ENCODE measurements at regions not wholly inside any gene's neighbourhood (a gene's known extent, or its start where the extent isn't known, plus 50 kb on each side); places are given as distances from the start of the nearest gene placed in this dataset.
A peak's percentile ranks its signal among the peaks of the same experiment; 100 is the strongest.
"Not testable (repeated sequence)": the region's sequence is repeated elsewhere in the genome, so short reads cannot be mapped to it uniquely, and the experiment has no call there.

- Histone ChIP-seq H3K79me2 (ENCODE audit: control insufficient read depth, insufficient read depth, low read length, poor library complexity) (no peaks in the 10 kb centered on the region), H3K27ac (ENCODE audit: low read depth, low read length) (no peak overlapping the region), H2BK12ac (ENCODE audit: low read length) (no peak overlapping the region), H3K9me3 (ENCODE audit: insufficient read depth, low read depth, low read length) (no peaks in the 10 kb centered on the region), H3K9ac (ENCODE audit: low read length) (no peak overlapping the region), H3K14ac (ENCODE audit: low read length) (no peak overlapping the region), H3K23ac (ENCODE audit: low read length) (no peak overlapping the region), H3K18ac (ENCODE audit: low read length) (no peak overlapping the region), H3K4me1 (ENCODE audit: control insufficient read depth in 1 of 2, insufficient read depth in 2 of 2, low read length in 2 of 2) (peaks cover 2% of the 10 kb centered on the region in 2 experiments), H2BK5ac (ENCODE audit: low read depth, low read length, poor library complexity) (peak overlapping the region; percentile 40), H2AFZ (ENCODE audit: insufficient read depth, low read length, poor library complexity) (no peak overlapping the region), H2AK5ac (ENCODE audit: low read length) (no peak overlapping the region), H2BK120ac (ENCODE audit: insufficient read depth, low read length, poor library complexity) (no peak overlapping the region), H3K27me3 (ENCODE audit: insufficient read depth, low read length) (no peaks in the 10 kb centered on the region), H3K36me3 (ENCODE audit: control insufficient read depth in 1 of 2, insufficient read depth in 2 of 2, low read length in 2 of 2) (no peaks in the 10 kb centered on the region), H3K4me2 (ENCODE audit: low read length) (no peak overlapping the region), H4K12ac (ENCODE audit: low read depth, low read length) (no peak overlapping the region), H3K79me1 (ENCODE audit: low read length) (no peaks in the 10 kb centered on the region), H4K8ac (ENCODE audit: low read depth, low read length) (peak overlapping the region; percentile 28), H3K4ac (ENCODE audit: low read depth, low read length) (no peak overlapping the region), H4K91ac (ENCODE audit: low read depth, low read length) (peak overlapping the region; percentile 6), H3K4me3 (ENCODE audit: low read depth, low read length) (no peak overlapping the region)
- DNase-seq, result no peak
- no CpG with 5 or more reads among the region's 3 CpGs for WGBS (ENCODE audit: extremely low coverage, insufficient coverage, insufficient read length)
Observed at GRCh38 chr14:71563492-71564153, 368.6 kb upstream of the RGS6 start.

DNA sequence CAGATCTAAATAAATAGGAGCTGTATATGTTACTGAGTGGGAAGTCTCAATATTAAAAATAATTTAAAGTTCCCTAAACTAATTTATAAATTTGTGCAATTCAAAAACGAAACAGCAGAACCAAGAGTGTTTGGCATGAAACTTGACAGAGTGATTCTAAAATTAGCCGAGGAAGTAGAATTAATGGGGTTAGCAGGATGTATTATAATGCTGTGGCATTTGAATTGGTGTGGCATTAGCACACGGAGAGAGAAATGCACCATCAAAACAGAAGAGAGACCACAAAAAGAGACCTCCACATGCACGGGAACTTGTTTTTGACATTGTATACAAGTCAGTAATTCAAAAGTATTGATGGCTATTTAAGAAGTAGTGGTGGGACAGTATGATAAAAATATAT lies 366.0 kb upstream of the RGS6 start:
- Histone ChIP-seq H3K27me3 (ENCODE audit: insufficient read depth, low read length) (no peaks in the 10 kb centered on the region), H4K8ac (ENCODE audit: low read depth, low read length) (no peak overlapping the region), H2AFZ (ENCODE audit: insufficient read depth, low read length, poor library complexity) (no peak overlapping the region), H3K14ac (ENCODE audit: low read length) (no peak overlapping the region), H4K91ac (ENCODE audit: low read depth, low read length) (no peak overlapping the region), H3K18ac (ENCODE audit: low read length) (no peak overlapping the region), H3K79me1 (ENCODE audit: low read length) (no peaks in the 10 kb centered on the region), H3K27ac (ENCODE audit: low read depth, low read length) (no peak overlapping the region), H3K9ac (ENCODE audit: low read length) (no peak overlapping the region), H2AK5ac (ENCODE audit: low read length) (no peak overlapping the region), H3K23ac (ENCODE audit: low read length) (no peak overlapping the region), H2BK120ac (ENCODE audit: insufficient read depth, low read length, poor library complexity) (no peak overlapping the region), H3K4me1 (ENCODE audit: control insufficient read depth in 1 of 2, insufficient read depth in 2 of 2, low read length in 2 of 2) (no peaks in the 10 kb centered on the region), H4K12ac (ENCODE audit: low read depth, low read length) (no peak overlapping the region), H3K4me3 (ENCODE audit: low read depth, low read length) (no peak overlapping the region), H2BK12ac (ENCODE audit: low read length) (no peak overlapping the region), H3K36me3 (ENCODE audit: control insufficient read depth in 1 of 2, insufficient read depth in 2 of 2, low read length in 2 of 2) (no peaks in the 10 kb centered on the region), H3K9me3 (ENCODE audit: insufficient read depth, low read depth, low read length) (no peaks in the 10 kb centered on the region), H3K4me2 (ENCODE audit: low read length) (no peak overlapping the region), H2BK5ac (ENCODE audit: low read depth, low read length, poor library complexity) (no peak overlapping the region), H3K4ac (ENCODE audit: low read depth, low read length) (no peak overlapping the region), H3K79me2 (ENCODE audit: control insufficient read depth, insufficient read depth, low read length, poor library complexity) (no peaks in the 10 kb centered on the region)
- no peak for DNase-seq
- no CpG with 5 or more reads among the region's 4 CpGs for WGBS (ENCODE audit: extremely low coverage, insufficient coverage, insufficient read length)

- H3K27ac ChIP-seq (ENCODE audit: low read depth, low read length); DNase-seq; H2AK5ac ChIP-seq (ENCODE audit: low read length); H2BK5ac ChIP-seq (ENCODE audit: low read depth, low read length, poor library complexity); H3K9me3 ChIP-seq (ENCODE audit: insufficient read depth, low read depth, low read length); H2AFZ ChIP-seq (ENCODE audit: insufficient read depth, low read length, poor library complexity); H3K27me3 ChIP-seq (ENCODE audit: insufficient read depth, low read length); H3K79me1 ChIP-seq (ENCODE audit: low read length); H3K4me2 ChIP-seq (ENCODE audit: low read length); H2BK120ac ChIP-seq (ENCODE audit: insufficient read depth, low read length, poor library complexity); H3K9ac ChIP-seq (ENCODE audit: low read length); H3K18ac ChIP-seq (ENCODE audit: low read length); H3K4me3 ChIP-seq (ENCODE audit: low read depth, low read length); H3K4ac ChIP-seq (ENCODE audit: low read depth, low read length); H4K12ac ChIP-seq (ENCODE audit: low read depth, low read length); H2BK12ac ChIP-seq (ENCODE audit: low read length); H3K14ac ChIP-seq (ENCODE audit: low read length); H3K23ac ChIP-seq (ENCODE audit: low read length); H4K91ac ChIP-seq (ENCODE audit: low read depth, low read length); H4K8ac ChIP-seq (ENCODE audit: low read depth, low read length); H3K79me2 ChIP-seq (ENCODE audit: control insufficient read depth, insufficient read depth, low read length, poor library complexity); H3K36me3 ChIP-seq (ENCODE audit: control insufficient read depth in 1 of 2, insufficient read depth in 2 of 2, low read length in 2 of 2); H3K4me1 ChIP-seq (ENCODE audit: control insufficient read depth in 1 of 2, insufficient read depth in 2 of 2, low read length in 2 of 2): not testable (repeated sequence)
- WGBS (ENCODE audit: extremely low coverage, insufficient coverage, insufficient read length), result no CpG with 5 or more reads among the region's 2 CpGs
Observed at GRCh38 chr14:71567499-71568133, 364.6 kb upstream of the RGS6 start.

DNA sequence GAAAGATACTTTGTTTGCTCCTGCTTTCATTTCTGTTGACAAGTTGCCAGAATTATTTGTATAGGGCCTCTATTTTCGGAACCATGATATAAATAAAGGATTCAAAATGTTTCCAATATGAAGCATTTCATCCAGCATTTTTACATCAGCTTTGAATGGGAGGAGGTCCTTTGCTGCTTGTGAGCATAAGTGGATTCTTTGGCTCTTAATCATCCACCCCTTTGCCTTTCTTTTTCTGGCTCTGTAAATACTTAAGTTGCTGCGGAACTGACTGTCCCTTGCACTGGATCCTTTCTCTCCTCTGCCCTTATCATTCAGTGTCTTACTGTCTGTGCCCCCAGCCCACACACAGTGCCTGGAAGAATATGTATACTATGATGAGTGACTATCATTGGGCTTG lies 357.3 kb upstream of the RGS6 start:
- WGBS (ENCODE audit: extremely low coverage, insufficient coverage, insufficient read length), result no CpG with 5 or more reads among the region's 2 CpGs
- no peak overlapping the region for H2AFZ ChIP-seq (ENCODE audit: insufficient read depth, low read length, poor library complexity)
- DNase-seq, result peak; percentile 33 to 63

More for the DNA sequence above, 357.3 kb upstream of the RGS6 start:
- H3K4me1 ChIP-seq (ENCODE audit: control insufficient read depth in 1 of 2, insufficient read depth in 2 of 2, low read length in 2 of 2), result no peaks in the 10 kb centered on the region
- no peak overlapping the region for H2AK5ac ChIP-seq (ENCODE audit: low read length)
- H2BK12ac ChIP-seq (ENCODE audit: low read length), result no peak overlapping the region
- H3K18ac ChIP-seq (ENCODE audit: low read length), result no peak overlapping the region
- H4K12ac ChIP-seq (ENCODE audit: low read depth, low read length), result no peak overlapping the region
- no peak overlapping the region for H3K27ac ChIP-seq (ENCODE audit: low read depth, low read length)
- H3K9ac ChIP-seq (ENCODE audit: low read length), result no peak overlapping the region
- H3K14ac ChIP-seq (ENCODE audit: low read length), result no peak overlapping the region
- no peak overlapping the region for H3K4ac ChIP-seq (ENCODE audit: low read depth, low read length)
- H2BK5ac ChIP-seq (ENCODE audit: low read depth, low read length, poor library complexity), result no peak overlapping the region
- no peak overlapping the region for H4K8ac ChIP-seq (ENCODE audit: low read depth, low read length)
- H3K4me3 ChIP-seq (ENCODE audit: low read depth, low read length), result no peak overlapping the region
- no peak overlapping the region for H4K91ac ChIP-seq (ENCODE audit: low read depth, low read length)
- H3K36me3 ChIP-seq (ENCODE audit: control insufficient read depth in 1 of 2, insufficient read depth in 2 of 2, low read length in 2 of 2), result no peaks in the 10 kb centered on the region
- H2BK120ac ChIP-seq (ENCODE audit: insufficient read depth, low read length, poor library complexity), result no peak overlapping the region
- no peak overlapping the region for H3K4me2 ChIP-seq (ENCODE audit: low read length)
- no peaks in the 10 kb centered on the region for H3K79me1 ChIP-seq (ENCODE audit: low read length)
- no peaks in the 10 kb centered on the region for H3K9me3 ChIP-seq (ENCODE audit: insufficient read depth, low read depth, low read length)
- no peaks in the 10 kb centered on the region for H3K27me3 ChIP-seq (ENCODE audit: insufficient read depth, low read length)
- no peak overlapping the region for H3K23ac ChIP-seq (ENCODE audit: low read length)
- H3K79me2 ChIP-seq (ENCODE audit: control insufficient read depth, insufficient read depth, low read length, poor library complexity), result no peaks in the 10 kb centered on the region
